GM18870 (cell line): ENCODE measurements at regions not wholly inside any gene's neighbourhood (a gene's known extent, or its start where the extent isn't known, plus 50 kb on each side); places are given as distances from the start of the nearest gene placed in this dataset.
A peak's percentile ranks its signal among the peaks of the same experiment; 100 is the strongest.
"Not testable (repeated sequence)": the region's sequence is repeated elsewhere in the genome, so short reads cannot be mapped to it uniquely, and the experiment has no call there.

Source experiments
- ATAC-seq: cut with Tn5 transposase; IDR thresholded peaks from one replicate; pipeline ENCODE4 v1.9.1; 2021; ENCODE audit warnings: moderate library complexity; ENCODE audit not compliant: unreplicated experiment

DNA sequence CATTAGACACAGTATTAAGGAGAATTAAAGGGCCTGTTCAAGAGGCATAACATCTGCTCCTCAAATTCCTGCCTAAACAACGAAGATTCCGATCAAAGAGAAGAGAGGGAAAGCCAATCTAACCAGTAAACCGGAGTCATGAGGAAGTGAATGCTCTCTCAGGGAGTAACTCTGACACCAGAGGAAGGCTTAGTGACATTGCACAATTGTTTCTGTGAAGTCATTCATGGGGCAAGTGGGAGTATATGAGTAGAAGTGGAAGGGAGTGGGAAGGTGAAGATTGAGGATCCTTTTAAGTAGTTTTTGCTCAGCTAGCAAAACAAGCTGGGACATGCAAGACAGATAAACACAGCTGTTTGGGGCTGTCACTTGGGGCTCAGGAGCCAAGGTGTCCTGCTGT, 136.4 kb upstream of the FAM174A start:
- ATAC-seq = not testable (repeated sequence)

DNA sequence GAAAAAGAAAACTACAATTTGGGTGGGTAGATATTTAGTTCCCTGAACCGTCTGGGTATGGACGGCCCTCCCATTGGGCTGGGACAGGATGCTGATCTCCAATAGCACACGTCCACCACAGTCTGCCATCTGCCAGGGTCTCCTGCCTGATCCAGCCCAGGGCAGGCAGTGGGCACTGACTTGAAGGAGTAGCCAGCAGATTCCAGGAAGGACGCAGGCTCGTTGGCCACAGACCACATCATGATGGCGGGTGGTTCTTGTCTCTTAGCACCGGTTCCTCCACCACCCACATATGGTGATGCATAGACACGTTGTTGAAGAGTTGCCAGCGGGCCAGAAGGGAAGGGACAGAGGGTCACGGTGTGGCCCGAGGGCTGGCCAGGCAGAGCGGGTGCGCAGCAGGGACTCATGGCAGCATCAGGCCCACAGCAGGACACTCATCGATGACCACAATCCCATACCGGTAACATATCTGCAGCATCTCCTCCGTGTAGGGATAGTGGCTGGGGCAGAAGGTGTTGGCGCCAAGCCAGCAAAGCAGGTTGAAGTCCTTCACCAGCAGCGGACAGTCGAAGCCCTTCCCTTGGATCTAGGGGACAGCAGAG, 155.8 kb upstream of the FAM174A start:
- ATAC-seq = not testable (repeated sequence)

DNA sequence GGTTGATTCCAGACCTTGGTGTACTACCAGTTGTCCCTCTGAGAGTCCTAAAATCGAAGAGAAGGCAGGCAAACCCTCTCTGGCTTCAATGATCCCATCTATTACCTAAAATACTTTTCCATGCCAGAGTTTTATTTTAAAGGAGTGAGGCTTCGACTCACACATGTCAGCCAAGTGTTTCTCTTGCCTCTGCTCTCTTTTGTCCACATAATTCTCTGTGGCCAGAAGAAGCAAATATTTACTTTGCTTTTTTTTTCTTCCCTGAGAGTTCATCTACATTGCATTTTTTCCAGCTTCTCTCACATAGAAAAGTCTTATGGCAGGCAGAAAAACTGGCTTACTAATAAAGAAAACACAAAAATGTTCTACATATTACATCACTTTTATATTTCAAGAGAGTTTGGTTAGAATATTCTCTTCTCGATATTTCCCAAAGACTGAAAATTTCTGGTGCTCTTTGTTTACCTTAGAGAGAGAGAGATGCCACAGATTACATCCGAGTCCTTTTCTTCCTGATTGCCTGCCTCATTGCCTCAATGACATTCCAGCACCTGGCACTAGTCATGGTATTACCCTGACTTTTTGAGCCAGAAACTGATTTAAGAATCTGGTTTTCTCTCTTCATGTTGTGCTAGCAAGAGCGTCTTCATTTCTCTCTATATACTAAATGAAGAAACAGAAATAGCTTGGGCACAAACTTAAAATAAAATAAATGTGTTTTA, 170.3 kb upstream of the FAM174A start:
- ATAC-seq = not testable (repeated sequence)

DNA sequence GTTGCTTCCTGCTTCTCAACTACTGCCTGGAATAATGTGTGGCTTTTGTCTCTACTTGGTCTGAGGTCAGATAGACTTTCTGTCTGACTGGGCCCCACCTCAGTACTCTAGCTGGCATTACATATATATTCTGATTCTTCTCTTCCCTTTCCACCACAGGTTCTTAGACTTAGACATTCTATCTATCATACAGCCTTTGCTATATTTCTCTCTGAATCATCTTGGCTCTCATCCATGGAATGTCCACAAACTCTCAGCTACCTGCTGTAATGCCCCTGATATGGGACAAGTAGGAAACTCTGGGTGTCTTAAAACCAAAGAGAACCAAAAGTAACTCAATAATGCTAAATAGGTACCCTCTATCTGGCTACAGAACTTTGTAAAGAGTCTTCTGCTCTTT, 170.8 kb upstream of the FAM174A start:
- not testable (repeated sequence) for ATAC-seq

DNA sequence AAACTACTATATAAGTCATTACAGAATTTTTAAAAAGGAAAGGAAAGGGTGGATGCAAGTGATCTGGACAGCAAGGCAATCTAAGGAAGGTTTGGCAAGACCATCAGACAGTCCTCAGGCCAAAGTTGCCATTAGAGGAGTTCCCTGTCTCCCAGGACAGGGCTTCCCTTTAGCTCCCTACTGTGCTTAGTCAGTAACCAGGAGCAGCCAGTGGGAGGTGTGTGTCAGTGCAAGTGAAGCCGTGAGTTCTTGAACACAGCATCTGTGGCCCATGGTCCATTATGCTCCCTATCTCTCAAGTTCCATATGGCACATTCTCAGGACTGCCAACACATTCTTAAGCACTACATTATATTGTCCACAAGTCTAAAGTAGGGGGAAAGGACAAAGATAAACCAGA, 175.2 kb upstream of the FAM174A start:
- ATAC-seq = not testable (repeated sequence)

DNA sequence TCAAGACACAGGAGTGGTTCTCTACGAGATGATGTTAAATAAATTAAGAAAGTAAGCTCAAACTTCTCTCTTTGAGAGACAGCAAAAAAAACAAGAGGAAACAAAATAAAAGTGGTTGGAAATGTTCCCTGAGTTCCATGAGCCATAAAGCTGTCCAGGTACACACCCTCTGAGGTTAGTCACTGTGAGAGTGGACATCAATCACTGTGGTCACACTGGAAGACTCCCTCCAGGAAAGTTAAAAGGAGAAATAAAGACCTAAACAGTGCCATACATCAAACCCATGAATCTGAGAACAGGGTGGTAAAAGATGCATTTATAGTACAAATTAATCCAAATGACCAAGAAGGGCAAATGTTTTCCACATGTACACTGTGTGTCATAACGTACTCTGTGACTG, 188.9 kb upstream of the FAM174A start:
- ATAC-seq = not testable (repeated sequence)

DNA sequence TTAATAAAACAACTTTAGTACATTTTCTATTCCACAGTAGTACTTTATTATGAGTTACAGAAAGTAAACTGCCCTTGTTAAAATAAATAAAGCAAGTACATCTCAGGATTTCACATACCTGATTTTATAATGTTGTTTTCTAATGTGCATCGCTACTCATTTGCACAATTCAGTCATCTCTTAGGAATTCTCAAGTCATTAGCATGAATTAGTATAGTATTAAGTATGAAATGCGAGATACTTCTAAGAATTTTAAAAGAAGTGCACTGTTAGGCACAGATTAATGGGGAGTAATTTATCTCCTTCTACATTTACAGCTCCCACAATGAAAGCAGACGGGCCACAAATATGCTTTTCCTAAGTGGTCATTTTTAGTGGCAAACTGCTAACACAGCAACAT, 193.7 kb upstream of the FAM174A start:
- not testable (repeated sequence) for ATAC-seq

DNA sequence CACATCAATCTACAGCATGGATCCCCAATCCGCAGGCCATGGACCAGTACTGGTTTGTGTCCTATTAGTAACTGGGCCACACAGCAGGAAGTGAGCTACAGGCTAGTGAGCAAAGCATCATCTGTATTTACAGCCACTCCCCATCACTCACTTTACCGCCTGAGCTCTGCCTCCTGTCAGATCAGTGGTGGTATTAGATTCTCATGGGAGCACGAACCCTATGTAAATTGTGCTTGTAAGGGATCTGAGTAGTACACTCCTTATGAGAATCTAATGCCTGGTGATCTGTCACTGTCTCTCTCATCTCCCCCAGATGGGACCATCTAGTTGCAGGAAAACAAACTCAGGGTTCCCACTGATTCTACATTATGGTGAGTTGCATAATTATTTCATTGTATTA, 212.7 kb upstream of the FAM174A start:
- no peak for ATAC-seq

DNA sequence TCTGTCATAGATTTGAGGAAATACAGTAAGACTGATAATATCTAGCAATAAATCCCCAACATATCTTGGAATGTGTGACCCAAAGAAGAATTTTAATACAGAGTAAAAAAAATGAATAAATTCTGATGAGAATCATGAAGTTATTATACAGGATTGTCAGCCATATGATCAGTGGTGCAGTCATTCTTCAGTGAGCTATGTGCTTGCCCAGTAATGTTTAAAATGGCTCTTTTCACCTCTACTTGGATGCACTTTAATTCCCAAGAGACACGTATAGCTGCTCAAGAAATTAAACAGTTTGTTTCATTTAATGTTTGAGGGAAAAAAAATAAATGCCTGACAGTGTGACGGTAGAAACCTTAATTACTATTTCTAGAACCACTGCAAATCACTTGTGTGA, 215.3 kb upstream of the FAM174A start:
- no peak for ATAC-seq

DNA sequence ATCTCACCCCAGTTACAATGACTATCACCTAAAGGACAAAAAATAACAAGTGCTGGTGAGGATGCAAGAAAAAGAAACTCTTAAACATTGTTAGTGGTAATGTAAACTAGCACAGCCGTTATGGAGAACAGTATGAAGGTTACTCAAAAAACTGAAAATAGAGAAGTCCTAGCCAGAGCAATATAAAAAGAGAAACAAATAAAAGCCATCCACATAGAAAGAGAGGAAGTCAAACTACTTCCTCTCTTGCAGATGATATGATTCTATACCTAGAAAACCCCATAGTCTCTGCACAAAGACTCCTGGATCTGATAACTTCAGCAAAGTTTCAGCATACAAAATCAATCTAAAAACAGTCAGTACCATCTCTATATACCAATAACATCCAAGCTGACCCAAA, 221.5 kb upstream of the FAM174A start:
- no peak for ATAC-seq

DNA sequence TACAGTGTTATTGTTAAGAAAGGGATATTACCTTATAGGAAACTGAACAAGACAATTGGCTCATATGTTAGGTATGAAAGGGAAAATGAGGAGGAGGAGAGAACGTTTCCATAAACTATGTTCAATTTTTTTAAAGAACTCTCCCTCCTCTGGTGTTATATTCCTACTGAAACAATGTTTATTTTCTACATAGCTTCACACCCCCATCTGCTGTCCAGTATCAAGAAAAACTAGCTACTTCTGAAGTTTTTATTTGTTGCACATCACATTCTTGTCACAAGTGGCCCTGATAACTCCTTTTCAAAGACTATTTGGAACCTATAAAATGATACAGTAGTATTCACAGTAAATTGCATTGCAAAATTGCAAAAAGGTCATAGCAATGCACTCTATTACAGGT, 223.4 kb upstream of the FAM174A start:
- no peak for ATAC-seq

DNA sequence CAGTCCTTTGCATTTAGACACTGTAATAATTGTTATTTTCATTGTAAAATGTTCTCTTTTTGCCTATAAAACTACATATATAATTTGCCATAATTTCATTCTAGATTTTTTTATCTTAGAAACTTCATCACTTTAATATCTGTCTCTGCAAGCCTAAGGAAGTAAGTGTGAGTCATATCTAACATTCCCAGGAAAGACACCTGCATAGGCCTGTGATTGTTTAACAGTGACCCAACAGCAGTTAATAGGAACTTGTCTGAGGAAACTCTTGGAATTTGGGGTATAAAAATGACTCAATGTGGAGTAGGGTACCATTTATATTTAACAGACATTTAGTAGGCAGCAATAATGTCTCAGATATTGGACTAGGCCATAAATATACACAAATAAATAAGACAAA, 229.2 kb upstream of the FAM174A start:
- ATAC-seq = no peak

DNA sequence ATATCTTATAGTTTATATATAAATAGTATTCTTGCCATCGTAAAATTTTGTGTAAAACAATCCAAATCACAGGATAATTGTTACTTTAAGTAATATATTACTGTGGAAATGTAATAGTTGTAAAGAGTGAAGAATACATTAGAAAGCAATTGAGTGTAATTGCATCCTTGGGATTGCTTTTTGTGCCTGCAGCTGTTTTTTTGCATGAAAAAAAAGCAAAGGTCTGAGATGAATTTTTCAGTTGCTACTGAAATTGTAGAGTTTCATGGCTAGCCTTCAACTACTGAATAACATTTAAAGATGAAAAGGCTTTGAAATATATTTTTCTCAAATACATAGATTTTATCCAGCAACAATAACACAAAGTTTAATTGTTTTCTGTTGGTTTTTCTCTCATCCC, 232.0 kb upstream of the FAM174A start:
- no peak for ATAC-seq

DNA sequence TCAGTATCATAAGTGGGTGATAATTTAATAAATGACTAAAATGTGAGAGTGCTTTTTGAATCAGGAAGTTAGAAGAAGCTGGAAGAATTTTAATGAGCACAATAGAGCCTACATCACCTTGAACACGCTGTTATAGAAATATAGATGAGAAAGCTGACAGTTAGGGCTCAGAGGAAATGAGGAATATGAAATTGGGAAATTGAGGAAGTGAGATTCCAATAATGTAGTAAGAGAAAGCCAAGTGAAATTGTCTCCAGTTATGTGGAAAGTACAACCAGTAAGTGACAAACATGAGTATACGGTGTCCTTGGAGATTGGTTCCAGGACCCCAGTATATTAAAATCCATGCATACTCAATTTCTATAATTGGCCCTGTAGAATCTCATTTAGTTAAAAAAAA, 235.9 kb upstream of the FAM174A start:
- no peak for ATAC-seq

DNA sequence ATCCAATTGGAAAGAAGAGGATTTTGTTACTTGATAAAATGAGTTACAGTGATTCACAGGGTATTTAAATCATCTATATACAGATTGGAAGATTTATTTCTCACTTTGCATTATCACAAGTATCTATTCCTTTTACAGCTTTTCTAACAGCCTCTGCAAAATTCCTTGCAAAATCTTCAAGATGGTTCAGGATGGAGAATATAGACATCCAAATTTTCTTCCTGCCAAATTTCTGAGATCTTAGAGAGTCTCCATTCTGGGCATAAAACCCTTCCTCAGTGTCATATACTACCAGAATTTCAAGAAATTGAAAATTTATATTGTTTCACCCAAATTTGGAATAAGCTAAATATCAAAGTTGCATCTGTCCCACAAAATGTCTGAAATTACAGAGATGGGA, 259.1 kb upstream of the FAM174A start:
- no peak for ATAC-seq

DNA sequence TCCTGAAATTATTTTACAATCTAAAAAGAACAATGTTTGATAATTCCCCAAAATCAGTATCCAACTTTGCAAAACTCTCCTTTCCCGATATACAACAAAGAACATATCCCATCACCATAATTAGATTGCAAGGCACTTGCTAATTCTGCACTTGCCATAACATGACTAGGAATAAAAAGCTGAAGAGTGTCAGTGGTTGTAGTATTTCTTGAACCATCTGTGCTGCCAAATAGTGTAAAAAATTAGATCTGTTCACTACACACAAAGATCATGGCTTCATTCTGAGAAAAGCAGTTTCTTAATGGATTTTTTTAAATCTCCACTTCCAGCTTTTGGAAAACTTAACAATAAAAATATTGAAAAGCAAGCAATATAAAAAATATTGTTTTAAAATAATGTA, 259.5 kb upstream of the FAM174A start:
- ATAC-seq = no peak

DNA sequence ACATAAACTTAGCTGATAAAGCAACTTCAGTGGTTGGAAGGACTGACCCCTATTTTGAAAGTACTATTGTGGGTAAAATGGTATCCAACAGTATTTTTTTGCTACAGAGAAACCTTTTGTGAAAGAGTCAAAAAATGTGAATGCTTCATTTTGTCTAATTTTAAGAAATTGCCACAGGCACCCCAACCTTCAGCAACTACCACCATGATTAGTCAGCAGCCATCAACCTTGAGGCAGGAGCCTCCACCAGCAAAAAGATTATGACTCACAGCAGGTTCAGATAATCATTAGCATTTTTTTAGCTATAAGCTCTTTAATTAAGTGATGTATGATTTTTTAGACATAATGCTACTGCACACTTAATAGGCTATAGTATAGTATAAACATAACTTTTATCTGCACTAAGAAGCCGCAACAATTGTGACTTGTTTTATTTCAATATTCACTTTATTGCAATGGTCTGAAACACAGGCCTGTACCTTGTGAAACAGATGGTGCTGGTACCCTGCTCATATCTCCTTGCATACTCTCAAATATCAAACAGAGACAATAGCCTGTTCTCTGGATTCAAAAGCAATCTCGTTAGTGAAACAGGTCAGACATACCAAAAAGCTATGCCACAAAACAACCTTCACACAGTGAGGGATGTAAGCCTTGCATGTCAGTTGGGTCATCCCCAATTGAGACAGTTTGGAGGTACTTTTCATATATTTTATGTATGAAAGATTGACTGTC, 261.2 kb upstream of the FAM174A start:
- no peak for ATAC-seq

DNA sequence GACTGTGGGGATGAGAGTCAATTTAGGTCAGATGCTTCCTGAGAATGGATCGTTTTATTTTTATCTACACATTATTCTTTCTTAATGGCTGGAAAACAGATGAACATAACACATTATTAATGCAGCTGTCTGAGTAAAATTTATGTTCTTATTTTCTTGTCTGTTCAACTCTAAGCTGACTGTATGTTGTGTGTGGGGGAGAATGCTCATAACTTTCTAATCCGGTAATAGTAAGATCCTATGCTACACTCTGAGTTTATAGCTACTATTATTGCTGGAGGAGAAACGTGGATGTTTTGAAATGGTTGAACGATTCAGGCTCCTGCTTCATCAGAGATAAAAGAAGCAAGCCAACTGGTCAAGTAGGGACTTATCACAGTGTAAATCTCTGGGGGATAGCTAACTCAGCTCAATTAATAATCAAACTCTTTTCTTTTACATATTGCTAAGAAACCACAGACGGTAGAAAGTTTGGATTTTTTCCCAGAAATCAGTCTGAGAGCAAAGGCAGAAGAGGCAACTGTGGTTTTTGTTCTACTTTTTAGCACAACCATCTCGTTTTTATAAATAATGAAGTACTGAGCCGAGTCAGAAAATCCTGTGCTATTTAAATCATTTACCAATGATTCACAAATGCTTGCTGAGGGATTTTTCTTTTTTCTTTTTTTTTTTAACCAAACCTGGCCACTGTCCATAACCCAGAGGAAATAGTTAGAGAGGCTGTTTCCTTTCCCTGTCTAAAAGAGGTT, 265.0 kb upstream of the FAM174A start:
- ATAC-seq = peak; percentile 56

DNA sequence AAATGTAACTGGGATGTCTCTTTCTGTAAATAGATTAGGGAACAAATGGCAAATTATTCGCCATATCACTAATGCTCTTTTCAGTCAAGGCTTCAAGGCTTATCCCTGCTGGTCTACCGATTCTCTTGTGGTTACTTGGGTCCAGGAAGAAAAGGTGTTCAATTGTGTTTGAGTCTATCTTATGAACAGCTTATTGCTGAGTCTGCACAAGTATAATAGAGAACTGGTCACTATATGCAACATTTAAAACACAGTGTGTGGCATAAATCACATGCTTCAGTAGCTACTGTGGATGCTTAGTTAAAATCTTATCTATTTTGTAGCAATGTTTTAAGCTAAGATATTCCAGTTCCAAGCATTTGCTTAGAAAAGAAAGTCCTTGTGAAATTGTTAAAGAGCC, 274.2 kb upstream of the FAM174A start:
- no peak for ATAC-seq

DNA sequence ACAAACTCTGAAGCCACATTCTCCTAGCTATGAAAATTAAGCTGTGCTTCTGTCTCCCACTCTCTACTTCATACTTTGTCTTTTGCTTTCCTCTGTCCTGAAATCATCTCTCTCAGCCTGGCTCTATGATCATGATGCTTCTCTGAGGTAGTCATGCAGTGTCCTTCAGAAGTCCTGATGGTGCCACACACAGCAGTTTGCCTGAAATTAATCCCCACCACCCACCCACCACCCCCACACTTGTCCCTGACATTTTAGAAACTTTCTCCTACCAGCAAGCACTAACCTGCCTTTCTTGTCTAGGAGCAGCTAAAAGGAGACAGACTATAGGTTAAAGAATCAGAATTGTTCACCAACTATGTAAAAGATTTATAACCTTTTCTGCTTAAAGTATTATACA, 282.2 kb upstream of the FAM174A start:
- ATAC-seq = no peak

DNA sequence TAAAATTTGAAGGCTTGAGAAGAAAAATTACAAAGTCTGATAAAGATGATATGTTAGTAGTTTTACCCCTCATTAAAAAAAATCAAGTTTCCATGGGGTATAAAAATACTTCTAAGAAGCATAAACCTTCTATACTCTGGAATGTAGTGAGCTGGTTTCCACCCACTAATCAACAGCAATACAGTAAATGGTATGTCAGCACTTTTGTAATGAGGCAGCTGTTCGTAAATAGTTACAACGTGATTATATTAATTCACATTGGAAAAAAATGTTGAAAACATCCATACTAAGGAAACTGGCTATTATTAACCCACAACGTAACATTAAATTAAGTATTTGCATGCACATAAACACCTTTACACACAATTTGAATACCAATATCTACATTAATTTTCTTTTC, 283.1 kb upstream of the FAM174A start:
- no peak for ATAC-seq

DNA sequence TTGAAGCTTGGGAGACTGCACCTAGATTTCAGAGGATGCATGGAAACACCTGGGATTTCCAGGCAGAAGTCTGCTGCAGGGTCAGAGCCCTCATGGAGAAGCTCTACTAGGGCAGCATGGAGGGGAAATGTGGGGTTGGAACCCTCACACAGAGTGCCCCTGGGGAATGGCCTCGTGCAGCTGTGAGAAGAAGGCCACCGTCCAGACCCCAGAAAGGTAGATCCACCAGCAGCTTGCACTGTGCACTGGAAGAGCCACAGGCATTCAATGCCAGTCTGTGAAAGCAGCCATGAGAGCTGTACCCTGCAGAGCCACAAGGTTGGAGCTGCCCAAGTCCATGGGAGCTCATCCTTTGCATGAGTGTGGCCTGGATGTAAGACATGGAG, 285.3 kb upstream of the FAM174A start:
- no peak for ATAC-seq
